SK-N-SH treated with all-trans-retinoic acid at 6 μM for 48 hours (cell line): ENCODE measurements at regions not wholly inside any gene's neighbourhood (a gene's known extent, or its start where the extent isn't known, plus 50 kb on each side); places are given as distances from the start of the nearest gene placed in this dataset.

Experiments
- ARNTL ChIP-seq: fragments of 450-650 bp; formaldehyde crosslinking; IDR thresholded peaks from 2 replicates; pipeline ENCODE4 v1.5.0; 2020; ENCODE audit warnings: low read depth, mild to moderate bottlenecking, moderate library complexity, borderline replicate concordance
- BACH2 ChIP-seq: fragments of 250-450 bp; sonication (Bioruptor Pico); IDR thresholded peaks from 2 replicates; pipeline ENCODE4 v1.9.0; 2021; ENCODE audit warnings: mild to moderate bottlenecking, borderline replicate concordance
- RARB ChIP-seq: fragments of 250-450 bp; sonication (Bioruptor Pico); IDR thresholded peaks from 2 replicates; pipeline ENCODE4 v1.8.0; 2021; ENCODE audit warnings: mild to moderate bottlenecking, moderate library complexity
- SNAI2 ChIP-seq: fragments of 250-450 bp; sonication (Bioruptor Pico); IDR thresholded peaks from 2 replicates; pipeline ENCODE4 v1.5.0; 2020; ENCODE audit warnings: mild to moderate bottlenecking, moderate library complexity
- TOX ChIP-seq: fragments of 250-450 bp; sonication (Bioruptor Pico); IDR thresholded peaks from 2 replicates; pipeline ENCODE4 v1.8.0; 2021; ENCODE audit warnings: mild to moderate bottlenecking, moderate library complexity, borderline replicate concordance
- ZC3H10 ChIP-seq: fragments of 250-450 bp; sonication (Bioruptor Pico); IDR thresholded peaks from 2 replicates; pipeline ENCODE4 v1.5.1; 2021; ENCODE audit warnings: mild to moderate bottlenecking, moderate library complexity
- ZFP30 ChIP-seq: fragments of 450-650 bp; formaldehyde crosslinking; IDR thresholded peaks from 2 replicates; pipeline ENCODE4 v1.5.0; 2022; ENCODE audit warnings: mild to moderate bottlenecking, moderate library complexity
- ZNF70 ChIP-seq: fragments of 450-650 bp; formaldehyde crosslinking; IDR thresholded peaks from 2 replicates; pipeline ENCODE4 v1.5.0; 2020; ENCODE audit warnings: mild to moderate bottlenecking, moderate library complexity
- TF ChIP-seq, protein P1 (sequence below): fragments of 250-450 bp; sonication (Bioruptor Pico); IDR thresholded peaks from 2 replicates; pipeline ENCODE4 v1.8.0; 2020; ENCODE audit warnings: mild to moderate bottlenecking, moderate library complexity, borderline replicate concordance

GRCh38 chr11:42490506-42490905, 821.3 kb upstream of the API5 start:
- TF ChIP-seq RARB (CRISPR knock-in tag), result no peak
- TF ChIP-seq BACH2, result no peak
- TF ChIP-seq ARNTL (CRISPR knock-in tag), result no peak
- TF ChIP-seq, protein P1, sequence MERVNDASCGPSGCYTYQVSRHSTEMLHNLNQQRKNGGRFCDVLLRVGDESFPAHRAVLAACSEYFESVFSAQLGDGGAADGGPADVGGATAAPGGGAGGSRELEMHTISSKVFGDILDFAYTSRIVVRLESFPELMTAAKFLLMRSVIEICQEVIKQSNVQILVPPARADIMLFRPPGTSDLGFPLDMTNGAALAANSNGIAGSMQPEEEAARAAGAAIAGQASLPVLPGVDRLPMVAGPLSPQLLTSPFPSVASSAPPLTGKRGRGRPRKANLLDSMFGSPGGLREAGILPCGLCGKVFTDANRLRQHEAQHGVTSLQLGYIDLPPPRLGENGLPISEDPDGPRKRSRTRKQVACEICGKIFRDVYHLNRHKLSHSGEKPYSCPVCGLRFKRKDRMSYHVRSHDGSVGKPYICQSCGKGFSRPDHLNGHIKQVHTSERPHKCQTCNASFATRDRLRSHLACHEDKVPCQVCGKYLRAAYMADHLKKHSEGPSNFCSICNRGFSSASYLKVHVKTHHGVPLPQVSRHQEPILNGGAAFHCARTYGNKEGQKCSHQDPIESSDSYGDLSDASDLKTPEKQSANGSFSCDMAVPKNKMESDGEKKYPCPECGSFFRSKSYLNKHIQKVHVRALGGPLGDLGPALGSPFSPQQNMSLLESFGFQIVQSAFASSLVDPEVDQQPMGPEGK (CRISPR knock-in tag), result no peak
- TF ChIP-seq ZFP30 (CRISPR knock-in tag), result no peak
- TF ChIP-seq ZNF70, result no peak
- no peak for TF ChIP-seq ZC3H10 (CRISPR knock-in tag)
- no peak for TF ChIP-seq TOX (CRISPR knock-in tag)
- no peak for TF ChIP-seq SNAI2 (CRISPR knock-in tag)
